Right renal pelvis (tissue), 4 donors: ENCODE measurements at regions not wholly inside any gene's neighbourhood (a gene's known extent, or its start where the extent isn't known, plus 50 kb on each side); places are given as distances from the start of the nearest gene placed in this dataset.

Experiments
- DNase-seq, 4 donors: peaks; one replicate each; pipeline ENCODE4 v3.0.0-alpha.2; 2013; ENCODE audit warnings: low read depth in 4 of 4, low spot score in 3 of 4, missing footprints in 1 of 4

GRCh38 chr5:171578049-171578828 is 158.8 kb downstream of the FGF18 start:
- DNase-seq = no peak

DNA sequence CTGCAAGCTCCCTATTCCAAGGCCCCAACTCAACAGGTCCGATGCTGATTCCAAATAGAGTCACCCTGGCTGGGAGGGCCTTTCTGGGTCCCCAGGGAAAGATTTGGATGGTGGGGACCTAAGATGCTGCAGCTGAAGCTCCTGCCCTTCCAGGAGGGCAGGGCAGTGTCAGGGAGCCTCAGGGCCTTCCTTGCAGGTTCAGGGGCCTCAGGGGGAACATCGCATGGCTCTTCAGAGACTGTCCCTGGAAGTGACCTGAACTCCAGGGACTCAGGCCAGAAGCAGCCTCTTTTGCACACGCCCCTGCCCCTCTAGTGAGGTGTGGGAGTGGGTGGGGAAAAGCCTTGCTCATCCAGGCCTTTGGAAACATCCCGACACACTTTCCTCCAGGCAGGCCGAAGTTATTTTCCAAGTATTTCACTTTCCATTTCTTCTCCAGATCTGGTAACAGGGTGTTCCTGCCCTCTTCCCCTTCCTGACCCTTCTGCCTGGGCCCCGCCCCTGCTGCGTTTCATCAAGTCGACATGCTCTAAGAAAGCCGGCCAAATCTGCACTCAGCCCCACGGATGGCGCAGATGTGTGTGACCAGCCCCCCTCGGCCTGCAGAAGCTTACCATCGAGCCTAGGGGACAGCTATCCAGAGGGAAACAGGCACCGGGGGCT is 159.5 kb downstream of the FGF18 start:
- no peak for DNase-seq

DNA sequence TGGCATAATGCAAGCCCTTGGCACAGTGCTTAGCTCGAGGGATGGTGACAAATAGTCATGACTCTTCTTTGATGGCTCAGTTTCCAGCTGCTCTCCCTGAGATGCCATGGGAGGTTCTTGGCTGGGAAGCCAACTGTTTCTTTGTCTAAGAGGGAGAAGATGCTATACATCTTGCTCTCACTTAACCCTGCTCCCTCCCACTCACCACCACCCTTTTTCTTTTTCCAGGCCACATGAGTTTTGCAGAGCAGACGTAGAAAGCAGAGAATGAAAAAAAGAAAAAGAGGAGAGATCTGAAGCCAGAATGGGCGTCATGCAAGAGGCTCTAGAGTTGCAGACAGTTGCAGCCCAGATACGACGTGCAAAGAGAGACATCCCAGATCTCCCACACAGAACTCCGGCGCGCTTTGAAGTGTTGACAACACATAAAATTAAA is 160.5 kb downstream of the FGF18 start:
- DNase-seq = no peak

DNA sequence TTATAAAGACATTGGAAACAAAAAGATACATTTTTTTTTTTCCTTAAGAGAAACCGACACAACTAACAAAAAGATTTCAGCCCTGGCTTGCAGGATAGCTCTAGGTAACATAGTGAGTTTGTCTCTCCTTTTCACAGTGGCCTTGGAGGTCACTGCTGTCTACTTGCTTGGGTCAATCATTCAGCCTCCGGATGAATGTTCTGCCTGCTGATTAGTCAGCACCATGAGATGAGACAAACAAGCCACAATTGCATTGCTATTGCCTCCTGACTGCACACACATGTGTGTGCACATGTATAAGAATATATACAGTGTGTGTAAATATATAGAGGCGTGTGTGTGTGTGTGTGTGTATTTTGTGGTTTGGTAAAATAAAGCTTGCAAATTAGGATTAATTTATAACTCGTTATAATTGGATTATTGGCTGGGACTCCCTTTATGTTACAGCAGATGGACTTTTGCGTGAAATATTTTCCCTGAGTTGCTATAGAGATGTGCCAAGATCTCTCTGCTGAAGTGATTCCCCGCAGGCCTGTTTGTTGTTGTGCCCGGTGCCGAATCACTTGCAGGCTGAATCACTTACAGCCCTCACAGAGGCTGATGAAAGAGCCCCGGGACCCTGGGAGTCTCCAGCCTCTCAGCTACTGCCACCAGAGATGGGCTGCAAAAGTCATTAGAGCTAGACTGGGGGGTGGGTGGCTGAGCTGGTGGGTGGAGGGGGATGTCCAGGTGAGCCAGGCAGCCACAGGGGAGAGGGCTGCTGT is 161.2 kb downstream of the FGF18 start:
- DNase-seq = no peak

DNA sequence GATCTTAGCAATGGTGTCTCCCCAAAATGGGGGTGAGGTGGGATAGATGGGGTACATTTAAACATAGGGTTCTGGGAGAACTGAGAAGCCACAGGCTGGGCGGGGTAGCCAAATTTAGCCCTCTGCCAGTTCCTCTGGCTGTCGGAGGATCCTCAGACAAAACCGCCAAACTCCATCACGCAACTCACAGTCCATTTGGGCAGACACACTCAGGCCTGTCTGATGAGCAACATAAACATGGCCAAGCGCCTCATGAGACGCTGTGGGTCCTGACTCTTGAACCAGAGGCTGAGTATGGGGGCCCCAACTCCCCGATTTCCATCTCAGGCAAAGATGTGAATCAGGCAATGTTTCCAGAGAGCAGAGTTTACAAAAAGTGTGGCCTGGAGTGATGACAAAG is 162.3 kb downstream of the FGF18 start:
- DNase-seq = no peak

DNA sequence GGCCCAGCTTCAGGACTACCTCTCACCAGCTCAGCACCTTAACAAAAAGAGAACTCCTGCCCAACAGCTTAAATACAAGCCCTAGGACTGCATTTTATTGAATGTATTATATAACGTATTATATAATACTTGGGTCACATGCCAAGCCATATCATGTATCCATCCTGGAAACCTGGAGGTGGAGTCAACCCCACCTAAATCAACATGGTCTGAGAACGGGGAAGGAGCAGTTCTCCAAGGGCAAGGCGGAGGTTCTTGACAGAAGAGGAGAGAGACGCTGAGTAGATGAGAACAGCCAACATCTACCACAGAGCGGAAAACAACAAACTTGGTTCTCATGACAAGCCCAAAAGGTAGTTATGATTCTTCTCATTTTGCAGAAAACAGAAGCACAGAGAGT is 163.4 kb downstream of the FGF18 start:
- no peak for DNase-seq

DNA sequence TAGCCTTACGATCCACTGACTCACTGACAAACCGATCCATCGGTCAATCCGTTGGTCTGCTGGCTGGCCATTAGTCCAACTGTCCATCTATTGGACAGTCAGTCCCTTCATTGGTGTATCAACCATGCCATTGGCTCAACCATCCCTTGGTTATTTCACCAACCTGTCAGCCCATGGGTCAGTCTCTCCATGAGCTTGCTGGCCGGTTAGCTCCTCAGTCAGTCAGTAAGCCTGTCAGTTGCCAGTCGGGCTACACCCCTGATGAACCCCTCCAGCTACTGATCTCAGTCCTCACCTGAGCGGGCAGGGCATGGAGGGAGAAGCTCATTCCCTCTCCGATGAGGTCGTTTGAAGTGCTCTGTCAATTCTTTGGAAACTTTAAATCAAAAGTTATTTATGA is 166.5 kb downstream of the FGF18 start:
- no peak for DNase-seq

- DNase-seq = no peak
These were observed 167.0 kb downstream of the FGF18 start for GRCh38 chr5:171586436-171586835.

DNA sequence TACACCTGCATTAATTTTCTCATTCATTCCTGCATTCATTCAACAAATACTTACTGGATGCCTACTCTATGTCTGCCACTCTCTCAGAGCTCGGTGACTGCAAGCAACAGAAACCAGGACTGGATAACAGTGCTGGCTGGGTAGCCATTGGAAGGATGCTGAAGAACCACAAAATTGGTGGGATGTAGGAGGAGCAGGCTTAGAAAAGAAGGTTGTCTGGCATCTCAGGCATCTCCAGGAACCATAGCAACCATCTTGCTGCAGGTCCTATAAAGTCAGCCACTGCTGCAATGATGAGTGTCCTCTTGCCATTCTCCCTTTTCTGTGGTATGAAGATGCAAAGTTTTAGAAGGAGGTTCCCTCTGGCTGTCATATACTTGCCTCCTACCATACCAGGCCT is 168.6 kb downstream of the FGF18 start:
- no peak for DNase-seq

DNA sequence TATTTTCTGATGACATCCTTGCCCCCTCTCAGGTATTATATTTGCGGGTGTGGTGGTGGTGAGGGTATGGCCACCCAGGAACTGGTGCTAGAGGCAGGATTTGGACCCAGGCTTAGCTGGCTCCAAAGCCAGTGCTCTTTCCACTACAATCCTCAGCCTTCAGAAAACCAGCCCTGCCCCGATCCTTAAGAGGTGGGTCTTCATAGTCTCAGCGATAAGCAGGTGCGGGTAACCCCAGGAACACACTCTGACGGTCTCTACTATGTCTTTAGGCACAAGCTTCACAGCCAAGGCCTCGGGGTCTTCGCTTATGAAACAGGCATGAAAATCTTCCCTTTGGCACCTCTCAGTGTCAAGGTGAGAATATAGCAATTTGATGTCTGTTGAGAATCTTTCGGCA is 169.3 kb downstream of the FGF18 start:
- no peak for DNase-seq

- no peak for DNase-seq
These were observed 170.0 kb downstream of the FGF18 start for GRCh38 chr5:171589461-171589860.

DNA sequence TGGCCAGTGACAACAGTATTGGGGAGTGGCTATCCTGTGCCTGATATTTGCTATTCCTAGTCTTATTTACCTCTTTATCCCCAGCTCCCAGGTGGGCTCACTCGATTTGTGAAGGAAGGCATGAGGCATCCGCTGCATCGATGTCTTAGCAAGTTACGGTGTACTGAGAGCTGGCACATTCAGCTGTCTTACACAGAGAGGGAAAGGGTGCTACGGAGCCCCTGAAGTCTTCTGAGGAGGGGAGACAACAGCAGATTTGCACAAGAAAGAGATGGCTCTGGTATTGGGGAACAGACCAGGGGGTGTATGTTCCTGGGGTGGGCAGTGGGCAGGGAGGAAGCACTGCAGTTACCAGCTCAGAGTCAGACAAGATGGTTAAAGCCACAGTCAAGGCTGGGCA is 172.6 kb downstream of the FGF18 start:
- no peak for DNase-seq

DNA sequence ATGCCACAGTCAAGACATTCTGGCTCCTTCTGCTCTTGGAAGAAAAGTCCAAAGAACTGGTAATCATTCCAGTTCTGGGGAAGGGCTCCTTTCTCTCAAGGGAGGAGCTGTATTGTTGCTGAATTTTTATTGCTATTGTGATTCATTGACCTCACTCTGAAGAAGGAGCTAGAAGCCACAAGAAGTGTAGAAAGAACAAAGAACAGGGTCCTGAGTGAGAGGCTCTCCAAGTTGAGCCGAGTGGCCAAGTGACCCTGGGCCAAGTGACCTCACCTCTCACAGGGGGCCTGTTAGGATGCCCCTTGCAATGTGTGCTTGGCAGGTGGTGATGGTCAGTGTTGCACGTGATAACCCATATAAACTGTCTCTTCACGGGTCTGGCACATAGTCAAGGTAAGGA is 173.3 kb downstream of the FGF18 start:
- no peak for DNase-seq

- DNase-seq = no peak
These were observed 174.0 kb downstream of the FGF18 start for GRCh38 chr5:171593401-171593800.

DNA sequence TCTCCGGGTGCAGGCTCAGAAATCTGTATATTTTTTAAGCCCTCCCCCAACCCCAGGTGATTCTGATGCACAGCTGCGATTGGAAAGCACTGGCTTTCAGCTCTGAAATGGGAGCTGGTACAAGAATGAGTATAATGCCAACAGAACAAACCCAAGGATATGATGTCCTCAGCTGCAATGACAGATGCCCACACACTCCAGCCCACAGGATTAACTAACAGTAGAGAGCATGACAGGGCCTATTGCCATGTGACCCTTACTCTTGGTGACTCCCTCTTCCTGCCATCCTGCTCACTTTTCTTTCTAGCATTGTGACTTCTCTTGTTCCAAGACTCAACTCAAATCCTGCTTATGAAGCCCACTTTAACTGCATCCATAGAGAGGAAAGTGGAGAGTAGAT is 174.5 kb downstream of the FGF18 start:
- DNase-seq = no peak

- DNase-seq = no peak
These were observed 176.0 kb downstream of the FGF18 start for GRCh38 chr5:171595401-171595800.

DNA sequence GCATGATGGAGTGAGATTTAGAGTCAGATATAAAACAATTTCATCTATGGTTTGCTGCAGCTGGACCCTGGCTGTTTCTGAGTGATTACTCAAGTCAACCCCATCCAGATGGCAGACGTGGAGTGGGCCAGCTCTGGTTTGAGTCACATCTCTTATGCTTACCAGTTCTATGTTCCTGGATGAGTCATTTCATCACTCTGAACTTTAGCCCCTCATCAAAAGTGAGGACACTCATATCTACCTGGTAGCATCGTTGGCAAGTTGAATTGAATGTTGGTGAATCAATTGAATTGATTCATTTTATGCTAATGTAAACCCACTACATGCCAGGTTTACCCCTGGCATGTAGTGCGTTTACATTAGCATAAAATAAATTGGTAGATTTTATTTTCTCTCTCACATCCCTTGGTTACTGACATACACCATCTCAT is 176.4 kb downstream of the FGF18 start:
- no peak for DNase-seq

DNA sequence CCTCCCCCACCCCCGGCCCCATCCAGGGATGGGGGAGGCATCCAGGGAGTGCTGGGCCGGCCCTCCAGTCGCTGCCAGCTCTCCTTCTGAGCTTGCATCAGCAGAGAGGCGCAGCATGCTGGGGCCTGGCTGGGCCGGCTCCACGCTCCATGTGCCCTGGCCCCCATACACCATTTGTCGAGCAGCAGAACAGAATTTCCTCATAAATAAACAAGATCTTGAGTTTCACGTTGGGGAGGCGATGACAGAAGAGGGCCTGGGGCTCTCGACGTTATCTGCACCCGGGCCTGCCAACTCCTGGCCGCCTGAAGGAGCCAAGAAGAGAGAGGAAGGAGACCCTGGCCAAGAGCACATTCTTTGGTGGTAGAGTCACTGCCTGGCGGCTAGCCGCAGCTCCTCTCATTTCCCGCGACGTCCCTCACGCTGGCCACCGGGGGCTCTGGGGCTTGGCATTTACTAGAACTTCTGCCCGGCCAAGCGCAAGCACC is 177.0 kb downstream of the FGF18 start:
- DNase-seq = no peak

DNA sequence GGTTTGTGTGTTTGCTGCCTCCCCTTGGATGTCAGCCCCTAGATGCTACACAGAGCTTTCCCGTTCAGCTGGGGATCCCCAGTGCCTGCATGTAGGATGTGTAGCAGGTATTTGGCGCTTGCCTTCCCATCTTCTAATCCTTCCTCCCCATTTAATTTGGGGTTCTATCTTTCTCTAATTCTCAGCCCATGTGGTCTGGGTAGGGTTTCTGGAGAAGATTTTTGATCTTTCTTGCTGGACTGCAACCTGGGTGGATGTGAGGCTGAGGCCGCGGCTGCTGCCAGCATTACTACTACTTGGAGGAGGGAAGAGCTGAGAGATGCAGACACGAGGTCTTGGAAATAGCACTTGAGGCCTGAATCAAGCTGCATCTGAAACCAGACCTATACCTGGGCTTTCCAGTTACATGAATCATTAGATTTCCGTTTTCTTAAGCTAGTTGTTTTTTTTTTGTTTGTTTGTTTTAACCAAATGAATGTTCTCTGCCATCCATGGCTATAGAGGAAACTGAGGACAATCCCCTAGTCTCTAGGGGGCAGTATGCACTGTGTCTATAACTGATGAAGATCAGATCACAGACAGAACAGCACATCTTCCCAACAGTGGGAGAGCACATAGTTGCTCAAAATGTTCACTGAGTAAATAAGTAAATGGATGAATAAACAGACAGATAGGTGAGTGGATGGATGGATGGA is 178.6 kb downstream of the FGF18 start:
- DNase-seq = no peak

DNA sequence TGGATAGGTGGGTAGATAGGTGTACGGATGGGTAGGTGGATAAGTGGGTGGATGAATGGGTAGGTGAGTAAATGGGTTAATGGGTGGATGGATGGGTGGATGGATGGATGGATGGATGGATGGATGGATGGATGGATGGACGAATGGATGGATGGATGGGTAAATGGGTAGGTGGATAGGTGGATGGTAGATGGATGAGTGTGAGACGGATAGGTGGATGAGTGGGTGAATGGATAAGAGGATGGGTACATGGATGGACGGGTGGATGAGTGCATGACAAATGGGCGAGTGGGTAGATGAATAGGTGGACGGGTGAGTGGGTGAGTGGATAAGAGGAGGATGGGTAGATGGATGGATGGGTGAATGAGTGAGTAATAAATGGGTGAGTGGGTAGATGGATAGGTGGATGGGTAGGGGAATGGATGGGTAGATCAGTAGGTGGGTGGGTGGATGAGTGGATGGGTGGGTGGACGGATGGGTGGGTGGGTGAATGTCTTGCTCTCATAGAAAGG is 179.2 kb downstream of the FGF18 start:
- no peak for DNase-seq

- no peak for DNase-seq
These were observed 180.0 kb downstream of the FGF18 start for GRCh38 chr5:171599411-171599810.
